GM06990 (cell line): ENCODE measurements at regions not wholly inside any gene's neighbourhood (a gene's known extent, or its start where the extent isn't known, plus 50 kb on each side); places are given as distances from the start of the nearest gene placed in this dataset.
A peak's percentile ranks its signal among the peaks of the same experiment; 100 is the strongest.
"Not testable (repeated sequence)": the region's sequence is repeated elsewhere in the genome, so short reads cannot be mapped to it uniquely, and the experiment has no call there.

ENCODE experiments used
- DNase-seq: peaks from one replicate; pipeline ENCODE4 v3.0.0-alpha.2; 2011; ENCODE audit not compliant: insufficient read length; ENCODE audit errors: extremely low read depth
- H3K27me3 ChIP-seq: replicated peaks from 2 replicates; pipeline ENCODE4 v1.6.0; 2011; ENCODE audit warnings: low read length; ENCODE audit not compliant: control insufficient read depth, insufficient read depth
- H3K36me3 ChIP-seq: 2 replicates; pipeline ENCODE4 v1.5.1; 2011; ENCODE audit warnings: low read length; ENCODE audit not compliant: control insufficient read depth, insufficient read depth
- H3K4me3 ChIP-seq: replicated peaks from 2 replicates; pipeline ENCODE4 v1.5.1; 2011; ENCODE audit warnings: low read depth, mild to moderate bottlenecking, control low read depth, low read length
- CTCF ChIP-seq: IDR thresholded peaks from 2 replicates; pipeline ENCODE4 v1.5.1; 2011; ENCODE audit warnings: low read length, control low read depth, mild to moderate bottlenecking, inconsistent platforms; ENCODE audit not compliant: insufficient read depth, poor library complexity, severe bottlenecking

- no peak overlapping the region for H3K4me3 ChIP-seq
- no peaks in the 10 kb centered on the region; the same call in none of the 2 replicates for H3K27me3 ChIP-seq
- TF ChIP-seq CTCF, result no peak
- H3K36me3 ChIP-seq, result no peaks in the 10 kb centered on the region
- no peak for DNase-seq
Observed at GRCh38 chr3:13234666-13235065, 161.4 kb upstream of the IQSEC1 start.

GRCh38 chr3:13233487-13234485 is 160.6 kb upstream of the IQSEC1 start:
- no peak overlapping the region for H3K4me3 ChIP-seq
- DNase-seq, result no peak
- no peaks in the 10 kb centered on the region for H3K36me3 ChIP-seq
- H3K27me3 ChIP-seq, result no peaks in the 10 kb centered on the region; the same call in none of the 2 replicates
- no peak for TF ChIP-seq CTCF

GRCh38 chr3:13231781-13232666 is 158.8 kb upstream of the IQSEC1 start:
- DNase-seq, result no peak
- H3K27me3 ChIP-seq, result no peaks in the 10 kb centered on the region; the same call in 1 of the 2 replicates
- H3K36me3 ChIP-seq, result no peaks in the 10 kb centered on the region
- no peak for TF ChIP-seq CTCF
- no peak overlapping the region for H3K4me3 ChIP-seq

- DNase-seq, result no peak
- peak; percentile 65 for TF ChIP-seq CTCF
Observed at GRCh38 chr3:13229273-13229949, 156.2 kb upstream of the IQSEC1 start.

GRCh38 chr3:13228584-13228983 is 155.4 kb upstream of the IQSEC1 start:
- Histone ChIP-seq H3K36me3 (no peaks in the 10 kb centered on the region), H3K4me3 (no peak overlapping the region), H3K27me3 (no peaks in the 10 kb centered on the region; the same call in 1 of the 2 replicates)
- TF ChIP-seq CTCF, result no peak
- no peak for DNase-seq

More at GRCh38 chr3:13229273-13229949, 156.2 kb upstream of the IQSEC1 start:
- Histone ChIP-seq H3K27me3 (no peaks in the 10 kb centered on the region; the same call in 1 of the 2 replicates), H3K4me3 (no peak overlapping the region), H3K36me3 (no peaks in the 10 kb centered on the region)

GRCh38 chr3:13228169-13228568 is 154.9 kb upstream of the IQSEC1 start:
- H3K4me3 ChIP-seq, H3K36me3 ChIP-seq, H3K27me3 ChIP-seq, DNase-seq: not testable (repeated sequence)
